GM12864 (cell line): ENCODE measurements at regions not wholly inside any gene's neighbourhood (a gene's known extent, or its start where the extent isn't known, plus 50 kb on each side); places are given as distances from the start of the nearest gene placed in this dataset.
"Not testable (repeated sequence)": the region's sequence is repeated elsewhere in the genome, so short reads cannot be mapped to it uniquely, and the experiment has no call there.

Experiments used
- DNase-seq: peaks from one replicate; pipeline ENCODE4 v3.0.0-alpha.2; 2011; ENCODE audit warnings: low read depth
- H3K4me3 ChIP-seq: 2 replicates; pipeline ENCODE4 v1.5.1; 2011; ENCODE audit warnings: mild to moderate bottlenecking, low read depth, low read length, control low read depth
- CTCF ChIP-seq: IDR thresholded peaks from 2 replicates; pipeline ENCODE4 v1.5.1; 2011; ENCODE audit warnings: low read depth, mild to moderate bottlenecking, moderate library complexity, low read length, control low read depth, inconsistent platforms; ENCODE audit errors: missing control alignments

- no peak for TF ChIP-seq CTCF
- no peak overlapping the region for H3K4me3 ChIP-seq
- no peak for DNase-seq
These were observed 705.6 kb upstream of the MIR17HG start for GRCh38 chr13:90641884-90642283.

- TF ChIP-seq CTCF: no peak
- no peak for DNase-seq
These were observed 701.9 kb upstream of the MIR17HG start for GRCh38 chr13:90645582-90645981.

GRCh38 chr13:90648497-90648896, 699.0 kb upstream of the MIR17HG start:
- no peak for DNase-seq
- TF ChIP-seq CTCF: no peak
- no peak overlapping the region for H3K4me3 ChIP-seq

More at GRCh38 chr13:90645582-90645981, 701.9 kb upstream of the MIR17HG start:
- H3K4me3 ChIP-seq: no peak overlapping the region

GRCh38 chr13:90652036-90652435, 695.5 kb upstream of the MIR17HG start:
- H3K4me3 ChIP-seq: no peak overlapping the region
- TF ChIP-seq CTCF: no peak
- no peak for DNase-seq

- no peak for DNase-seq
- no peak for TF ChIP-seq CTCF
- H3K4me3 ChIP-seq: no peak overlapping the region
These were observed 692.5 kb upstream of the MIR17HG start for GRCh38 chr13:90654970-90655369.

- not testable (repeated sequence) for DNase-seq, H3K4me3 ChIP-seq
These were observed 683.3 kb upstream of the MIR17HG start for GRCh38 chr13:90664200-90664599.

GRCh38 chr13:90673746-90674145, 673.7 kb upstream of the MIR17HG start:
- TF ChIP-seq CTCF: no peak
- no peak overlapping the region for H3K4me3 ChIP-seq
- no peak for DNase-seq

- no peak for TF ChIP-seq CTCF
- no peak for DNase-seq
- no peak overlapping the region for H3K4me3 ChIP-seq
These were observed 672.4 kb upstream of the MIR17HG start for GRCh38 chr13:90675129-90675528.
